ENCODE measurements at regions not wholly inside any gene's neighbourhood (a gene's known extent, or its start where the extent isn't known, plus 50 kb on each side); places are given as distances from the start of the nearest gene placed in this dataset.

DNA sequence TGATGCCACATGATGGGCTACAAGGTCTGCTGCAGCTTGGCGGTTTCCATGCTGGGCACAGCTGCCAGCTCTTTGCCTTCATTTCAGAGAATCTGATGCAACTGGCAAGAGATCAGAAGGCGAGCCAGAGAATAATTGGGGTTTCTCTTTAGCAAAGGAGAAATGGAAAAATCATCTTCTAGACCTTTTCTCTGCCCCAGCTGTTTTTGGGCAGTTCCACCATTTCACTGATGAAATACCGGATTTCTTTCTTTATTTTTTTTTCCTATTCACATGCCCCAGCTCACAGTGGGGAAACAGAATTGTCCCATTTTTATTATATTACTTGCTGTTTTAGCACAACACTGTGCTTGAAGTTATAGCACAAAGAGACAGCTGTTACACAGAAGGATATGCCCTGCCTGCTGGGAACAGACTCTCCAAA is 439.3 kb upstream of the GOT2 start:
- H3K4me1 ChIP-seq (ENCODE audit: control insufficient read depth, insufficient read depth, low read length), result no peaks in the 10 kb centered on the region
- no peaks in the 10 kb centered on the region for H3K36me3 ChIP-seq (ENCODE audit: control insufficient read depth in 2 of 2, insufficient read depth in 2 of 2, low read length in 2 of 2)
- no peak overlapping the region for H3K9ac ChIP-seq (ENCODE audit: low read length in 2 of 2)
- H3K27me3 ChIP-seq (ENCODE audit: control insufficient read depth in 1 of 2, insufficient read depth in 2 of 2, low read length in 2 of 2), result no peaks in the 10 kb centered on the region
- H3K9me3 ChIP-seq (ENCODE audit: control insufficient read depth in 2 of 2, low read length in 2 of 2), result no peaks in the 10 kb centered on the region
- H3K4me3 ChIP-seq (ENCODE audit: low read length in 2 of 2), result no peak overlapping the region
- no peak overlapping the region for H3K27ac ChIP-seq (ENCODE audit: low read length)

DNA sequence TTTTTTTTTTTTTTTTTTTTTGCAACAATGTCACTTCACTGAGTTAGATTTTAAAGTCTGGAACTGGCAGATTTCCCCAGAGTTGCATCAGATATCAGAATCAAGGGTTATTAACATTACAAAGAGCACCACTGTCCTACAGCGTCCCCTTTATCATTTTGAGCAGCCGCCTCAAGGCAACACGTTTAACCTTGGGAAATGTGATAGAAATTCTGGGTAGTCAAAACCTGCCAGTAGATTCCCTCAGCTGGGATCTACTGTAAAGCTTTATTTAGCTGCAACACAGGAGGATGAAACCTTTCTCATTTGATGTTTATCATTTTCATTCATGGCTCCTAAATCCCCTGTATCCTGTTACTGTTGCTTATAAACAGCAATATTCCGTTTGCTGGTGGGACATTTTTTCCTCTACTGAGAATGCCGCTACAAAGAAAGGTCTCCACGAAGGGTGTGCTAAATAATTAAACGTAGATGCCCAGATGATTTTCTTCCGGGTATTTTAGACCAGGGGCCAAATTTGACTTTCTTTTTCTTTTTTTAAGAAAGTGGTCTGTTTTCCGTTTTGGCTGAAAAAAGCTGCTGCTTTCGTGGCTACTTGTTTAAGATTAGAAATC is 436.1 kb upstream of the GOT2 start:
- no peak overlapping the region for H3K4me3 ChIP-seq (ENCODE audit: low read length in 2 of 2)
- no peaks in the 10 kb centered on the region for H3K36me3 ChIP-seq (ENCODE audit: control insufficient read depth in 2 of 2, insufficient read depth in 2 of 2, low read length in 2 of 2)
- no peak overlapping the region for H3K27ac ChIP-seq (ENCODE audit: low read length)
- no peaks in the 10 kb centered on the region for H3K9me3 ChIP-seq (ENCODE audit: control insufficient read depth in 2 of 2, low read length in 2 of 2)
- H3K9ac ChIP-seq (ENCODE audit: low read length in 2 of 2), result no peak overlapping the region
- H3K27me3 ChIP-seq (ENCODE audit: control insufficient read depth in 1 of 2, insufficient read depth in 2 of 2, low read length in 2 of 2), result no peaks in the 10 kb centered on the region
- no peaks in the 10 kb centered on the region for H3K4me1 ChIP-seq (ENCODE audit: control insufficient read depth, insufficient read depth, low read length)

GRCh38 chr16:59169168-59169567 is 435.1 kb upstream of the GOT2 start:
- no peaks in the 10 kb centered on the region for H3K27me3 ChIP-seq (ENCODE audit: control insufficient read depth in 1 of 2, insufficient read depth in 2 of 2, low read length in 2 of 2)

GRCh38 chr16:59168461-59169114 is 434.5 kb upstream of the GOT2 start:
- H3K27me3 ChIP-seq (ENCODE audit: control insufficient read depth in 1 of 2, insufficient read depth in 2 of 2, low read length in 2 of 2), result no peaks in the 10 kb centered on the region
- no peak overlapping the region for H3K27ac ChIP-seq (ENCODE audit: low read length)
- H3K4me1 ChIP-seq (ENCODE audit: control insufficient read depth, insufficient read depth, low read length), result no peaks in the 10 kb centered on the region
- H3K4me3 ChIP-seq (ENCODE audit: low read length in 2 of 2), result no peak overlapping the region
- no peak overlapping the region for H3K9ac ChIP-seq (ENCODE audit: low read length in 2 of 2)
- H3K9me3 ChIP-seq (ENCODE audit: control insufficient read depth in 2 of 2, low read length in 2 of 2), result no peaks in the 10 kb centered on the region
- H3K36me3 ChIP-seq (ENCODE audit: control insufficient read depth in 2 of 2, insufficient read depth in 2 of 2, low read length in 2 of 2), result no peaks in the 10 kb centered on the region

More at GRCh38 chr16:59169168-59169567, 435.1 kb upstream of the GOT2 start:
- Histone ChIP-seq H3K9me3 (ENCODE audit: control insufficient read depth in 2 of 2, low read length in 2 of 2) (no peaks in the 10 kb centered on the region), H3K4me3 (ENCODE audit: low read length in 2 of 2) (no peak overlapping the region), H3K36me3 (ENCODE audit: control insufficient read depth in 2 of 2, insufficient read depth in 2 of 2, low read length in 2 of 2) (no peaks in the 10 kb centered on the region), H3K9ac (ENCODE audit: low read length in 2 of 2) (no peak overlapping the region), H3K27ac (ENCODE audit: low read length) (no peak overlapping the region), H3K4me1 (ENCODE audit: control insufficient read depth, insufficient read depth, low read length) (no peaks in the 10 kb centered on the region)

DNA sequence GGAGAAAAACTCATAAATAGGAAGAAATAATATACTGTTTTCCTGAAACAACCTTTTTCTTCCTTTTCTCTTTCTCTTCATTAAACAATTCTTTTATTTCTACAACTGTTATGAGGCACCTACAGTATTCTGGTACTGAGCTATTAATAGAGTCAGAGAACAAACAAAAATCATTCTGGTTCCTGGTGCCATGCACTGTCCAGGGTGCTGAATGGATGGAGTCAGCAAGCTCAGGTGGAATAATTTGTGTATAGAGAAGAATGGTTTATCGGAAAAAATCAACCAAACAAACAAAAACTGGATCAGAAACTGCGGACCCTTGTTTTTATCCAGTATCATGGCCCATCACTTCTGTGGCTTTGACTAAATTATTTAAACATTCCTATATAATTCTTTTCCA is 430.3 kb upstream of the GOT2 start:
- Histone ChIP-seq H3K36me3 (ENCODE audit: control insufficient read depth in 2 of 2, insufficient read depth in 2 of 2, low read length in 2 of 2) (no peaks in the 10 kb centered on the region), H3K4me1 (ENCODE audit: control insufficient read depth, insufficient read depth, low read length) (no peaks in the 10 kb centered on the region), H3K9me3 (ENCODE audit: control insufficient read depth in 2 of 2, low read length in 2 of 2) (no peaks in the 10 kb centered on the region), H3K27ac (ENCODE audit: low read length) (no peak overlapping the region), H3K27me3 (ENCODE audit: control insufficient read depth in 1 of 2, insufficient read depth in 2 of 2, low read length in 2 of 2) (no peaks in the 10 kb centered on the region), H3K9ac (ENCODE audit: low read length in 2 of 2) (no peak overlapping the region), H3K4me3 (ENCODE audit: low read length in 2 of 2) (no peak overlapping the region)

GRCh38 chr16:59163371-59164055 is 429.4 kb upstream of the GOT2 start:
- Histone ChIP-seq H3K27ac (ENCODE audit: low read length) (no peak overlapping the region), H3K4me1 (ENCODE audit: control insufficient read depth, insufficient read depth, low read length) (no peaks in the 10 kb centered on the region), H3K9me3 (ENCODE audit: control insufficient read depth in 2 of 2, low read length in 2 of 2) (no peaks in the 10 kb centered on the region), H3K27me3 (ENCODE audit: control insufficient read depth in 1 of 2, insufficient read depth in 2 of 2, low read length in 2 of 2) (no peaks in the 10 kb centered on the region), H3K9ac (ENCODE audit: low read length in 2 of 2) (no peak overlapping the region), H3K36me3 (ENCODE audit: control insufficient read depth in 2 of 2, insufficient read depth in 2 of 2, low read length in 2 of 2) (no peaks in the 10 kb centered on the region), H3K4me3 (ENCODE audit: low read length in 2 of 2) (no peak overlapping the region)

DNA sequence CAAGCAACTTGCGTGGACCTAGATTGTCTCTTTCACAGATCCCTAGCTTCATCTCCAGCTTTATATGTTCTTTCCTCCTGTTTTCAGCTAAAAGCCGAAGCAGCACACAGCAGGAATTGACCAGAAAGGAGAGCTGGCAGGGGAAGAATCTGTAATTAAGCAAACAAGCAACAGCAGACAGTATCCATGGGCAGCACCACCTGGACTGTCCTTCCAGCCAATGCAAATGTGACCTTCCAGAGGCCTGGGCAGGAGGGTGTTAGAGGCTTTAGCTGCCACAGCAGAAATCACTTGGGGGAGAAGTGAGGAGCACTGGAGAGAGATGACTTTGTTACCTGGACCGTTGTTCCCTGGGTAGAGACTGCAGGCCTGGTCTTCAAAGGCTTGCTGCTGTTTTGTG is 427.6 kb upstream of the GOT2 start:
- Histone ChIP-seq H3K27me3 (ENCODE audit: control insufficient read depth in 1 of 2, insufficient read depth in 2 of 2, low read length in 2 of 2) (no peaks in the 10 kb centered on the region), H3K9ac (ENCODE audit: low read length in 2 of 2) (no peak overlapping the region), H3K36me3 (ENCODE audit: control insufficient read depth in 2 of 2, insufficient read depth in 2 of 2, low read length in 2 of 2) (no peaks in the 10 kb centered on the region), H3K4me1 (ENCODE audit: control insufficient read depth, insufficient read depth, low read length) (no peaks in the 10 kb centered on the region), H3K9me3 (ENCODE audit: control insufficient read depth in 2 of 2, low read length in 2 of 2) (no peaks in the 10 kb centered on the region), H3K4me3 (ENCODE audit: low read length in 2 of 2) (no peak overlapping the region), H3K27ac (ENCODE audit: low read length) (no peak overlapping the region)

- no peaks in the 10 kb centered on the region for H3K4me1 ChIP-seq (ENCODE audit: control insufficient read depth, insufficient read depth, low read length)
- no peaks in the 10 kb centered on the region for H3K36me3 ChIP-seq (ENCODE audit: control insufficient read depth in 2 of 2, insufficient read depth in 2 of 2, low read length in 2 of 2)
- H3K27me3 ChIP-seq (ENCODE audit: control insufficient read depth in 1 of 2, insufficient read depth in 2 of 2, low read length in 2 of 2), result no peaks in the 10 kb centered on the region
- H3K9ac ChIP-seq (ENCODE audit: low read length in 2 of 2), result no peak overlapping the region
- no peak overlapping the region for H3K27ac ChIP-seq (ENCODE audit: low read length)
- H3K9me3 ChIP-seq (ENCODE audit: control insufficient read depth in 2 of 2, low read length in 2 of 2), result no peaks in the 10 kb centered on the region
- no peak overlapping the region for H3K4me3 ChIP-seq (ENCODE audit: low read length in 2 of 2)
Observed at GRCh38 chr16:59154295-59154694, 420.2 kb upstream of the GOT2 start.

GRCh38 chr16:59148769-59149155 is 414.6 kb upstream of the GOT2 start:
- Histone ChIP-seq H3K27ac (ENCODE audit: low read length) (no peak overlapping the region), H3K4me1 (ENCODE audit: control insufficient read depth, insufficient read depth, low read length) (no peaks in the 10 kb centered on the region), H3K27me3 (ENCODE audit: control insufficient read depth in 1 of 2, insufficient read depth in 2 of 2, low read length in 2 of 2) (no peaks in the 10 kb centered on the region), H3K4me3 (ENCODE audit: low read length in 2 of 2) (no peak overlapping the region), H3K9ac (ENCODE audit: low read length in 2 of 2) (no peak overlapping the region), H3K36me3 (ENCODE audit: control insufficient read depth in 2 of 2, insufficient read depth in 2 of 2, low read length in 2 of 2) (no peaks in the 10 kb centered on the region), H3K9me3 (ENCODE audit: control insufficient read depth in 2 of 2, low read length in 2 of 2) (no peaks in the 10 kb centered on the region)

DNA sequence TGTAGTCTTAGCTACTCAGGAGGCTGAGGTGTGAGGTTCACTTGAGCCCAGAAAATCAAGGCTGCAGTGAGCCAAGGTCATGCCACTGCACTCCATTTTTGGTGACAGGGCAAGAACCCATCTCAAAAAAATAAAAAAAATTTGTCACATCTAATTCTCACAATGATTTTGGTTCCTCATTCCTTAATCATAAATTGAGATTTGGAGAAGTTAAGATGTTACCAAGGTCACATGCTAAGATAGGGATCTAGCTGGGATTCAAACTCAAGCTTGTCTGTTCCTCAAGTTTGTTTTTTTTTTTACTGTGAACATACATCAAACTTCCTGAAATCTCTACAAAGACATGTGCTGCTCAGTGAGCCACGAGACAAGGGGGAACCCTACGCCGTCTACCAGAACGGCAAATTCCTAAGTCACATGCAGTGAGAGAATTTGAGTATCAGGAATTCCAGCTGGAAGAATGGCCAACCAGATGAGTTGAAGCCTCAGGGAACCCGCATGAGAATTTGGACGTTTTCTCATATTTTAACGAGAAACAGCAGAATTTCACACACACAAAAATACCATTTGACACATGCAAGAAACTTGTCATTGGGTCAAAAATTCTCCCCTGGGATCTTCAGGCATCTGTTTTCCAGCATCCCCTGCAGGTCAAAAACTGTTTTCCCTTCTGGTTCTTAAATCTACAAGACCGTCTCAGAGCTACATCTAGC is 414.1 kb upstream of the GOT2 start:
- no peaks in the 10 kb centered on the region for H3K4me1 ChIP-seq (ENCODE audit: control insufficient read depth, insufficient read depth, low read length)
- no peaks in the 10 kb centered on the region for H3K27me3 ChIP-seq (ENCODE audit: control insufficient read depth in 1 of 2, insufficient read depth in 2 of 2, low read length in 2 of 2)
- H3K27ac ChIP-seq (ENCODE audit: low read length), result no peak overlapping the region
- no peak overlapping the region for H3K4me3 ChIP-seq (ENCODE audit: low read length in 2 of 2)
- no peak overlapping the region for H3K9ac ChIP-seq (ENCODE audit: low read length in 2 of 2)
- no peaks in the 10 kb centered on the region for H3K9me3 ChIP-seq (ENCODE audit: control insufficient read depth in 2 of 2, low read length in 2 of 2)
- no peaks in the 10 kb centered on the region for H3K36me3 ChIP-seq (ENCODE audit: control insufficient read depth in 2 of 2, insufficient read depth in 2 of 2, low read length in 2 of 2)
